Adrenal gland (tissue), 9 donors: ENCODE measurements at regions not wholly inside any gene's neighbourhood (a gene's known extent, or its start where the extent isn't known, plus 50 kb on each side); places are given as distances from the start of the nearest gene placed in this dataset.
A peak's percentile ranks its signal among the peaks of the same experiment; 100 is the strongest.

Source experiments
- DNase-seq, 7 donors: peaks; one replicate each; pipeline ENCODE4 v3.0.0-alpha.2; 2019 to 2020
- H3K27ac ChIP-seq, 5 donors: fragments of 200-600 bp; sonication (generic) in 4 of 5; 1 replicate in 3 of 5; 2 replicates in 2 of 5; pipeline versions ENCODE4 v1.5.1 to v1.8.0; 2016 to 2020; ENCODE audit warnings: mild to moderate bottlenecking in 1 of 5
- H3K27me3 ChIP-seq: fragments of 200-600 bp; 2 replicates; pipeline ENCODE4 v1.8.0; 2021
- H3K36me3 ChIP-seq, 2 donors: fragments of 200-600 bp; replicated peaks in 1 of 2; 1 replicate in 1 of 2; 2 replicates in 1 of 2; pipeline versions ENCODE4 v1.5.1 to v1.8.0; 2018 to 2022
- H3K4me1 ChIP-seq, 2 donors: fragments of 200-600 bp; replicated peaks in 1 of 2; 1 replicate in 1 of 2; 2 replicates in 1 of 2; pipeline versions ENCODE4 v1.5.1 to v1.8.0; 2018 to 2021
- H3K4me3 ChIP-seq, 4 donors: fragments of 200-600 bp; sonication (generic) in 3 of 4; one replicate each; pipeline ENCODE4 v1.5.1; 2016 to 2018
- H3K9me3 ChIP-seq, 3 donors: fragments of 200-600 bp; sonication (generic) in 1 of 3; replicated peaks in 1 of 3; 1 replicate in 2 of 3; 2 replicates in 1 of 3; pipeline versions ENCODE4 v1.5.1 to v1.8.0; 2016 to 2021
- POLR2A ChIP-seq, 2 donors: fragments of 450-650 bp; IDR thresholded peaks; one replicate each; pipeline ENCODE4 v1.6.1; 2017; ENCODE audit warnings: antibody characterized with exemption in 2 of 2, mild to moderate bottlenecking in 2 of 2, moderate library complexity in 1 of 2
- WGBS, 4 donors: extraction: QIAGEN DNeasy Blood & Tissue Kit in 2 of 4; methylation state at CpG; one replicate each; pipeline versions ENCODE4 v1.1.5 to v1.1.7; 2013 to 2017; 5-methylcytosine and 5-hydroxymethylcytosine counted together
- intact Hi-C, 2 donors: fragments of 100-400 bp; cut with DNase I; formaldehyde crosslinking; loops; one replicate each; pipeline versions ENCODE4 v1.14.1 to v1.15.0; 2022 to 2023
- TF ChIP-seq, protein P1 (sequence below), 6 experiments: fragments of 450-650 bp in 4 of 6; fragments of 200-600 bp in 2 of 6; sonication (generic) in 1 of 6; IDR thresholded peaks; 1 replicate in 5 of 6; 2 replicates in 1 of 6; pipeline versions ENCODE4 v1.5.1 to v1.8.0; 2016 to 2021; ENCODE audit warnings: antibody characterized with exemption in 6 of 6, mild to moderate bottlenecking in 2 of 6, moderate library complexity in 1 of 6
- donor health status: healthy with polysubstance abuse.
- donor health status: Bipolar disorder and iron deficiency.
- donor health status: DM: yes; HTN: yes; CAD: no.
- donor health status: DM: no; HTN: no; CAD: no.
- donor health status: DM: no; HTN: no; CAD: no.

DNA sequence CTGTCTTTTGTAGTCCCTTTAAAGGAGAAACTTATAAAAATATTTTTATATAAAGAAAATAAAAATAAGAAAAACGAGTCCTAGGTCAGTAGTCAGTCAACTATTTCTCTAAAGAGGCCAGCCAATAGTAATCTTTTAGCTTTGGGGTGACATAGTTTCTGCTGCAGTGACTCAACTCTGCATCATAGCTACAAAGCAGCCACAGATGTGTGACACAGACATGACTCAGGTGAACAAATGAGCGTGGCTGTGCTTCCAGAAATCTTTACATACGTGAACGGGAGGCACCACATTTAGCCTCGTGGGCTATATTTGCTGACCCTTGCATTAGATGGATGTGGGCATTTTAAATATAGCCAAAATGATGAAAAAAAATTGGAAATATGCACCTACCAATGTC lies 1862.5 kb upstream of the TENM3 start:
- DNase-seq, result peak in 3 of 7 donors; percentile 38 to 47 (median 43)
- H3K27me3 ChIP-seq, result no peaks in the 10 kb centered on the region
- intact Hi-C loops, result no loop called here
- no peaks in the 10 kb centered on the region for H3K9me3 ChIP-seq
- WGBS, 4 donors, result 39 to 58% (median 46%) methylated on average over 5 of the region's 5 CpGs
- no peak overlapping the region for H3K27ac ChIP-seq
- H3K4me3 ChIP-seq, result no peak overlapping the region
- no peaks in the 10 kb centered on the region for H3K36me3 ChIP-seq
- no peaks in the 10 kb centered on the region for H3K4me1 ChIP-seq
- TF ChIP-seq POLR2A (IDR thresholded peaks at IDR 0.05), result no peak
- TF ChIP-seq, protein P1, sequence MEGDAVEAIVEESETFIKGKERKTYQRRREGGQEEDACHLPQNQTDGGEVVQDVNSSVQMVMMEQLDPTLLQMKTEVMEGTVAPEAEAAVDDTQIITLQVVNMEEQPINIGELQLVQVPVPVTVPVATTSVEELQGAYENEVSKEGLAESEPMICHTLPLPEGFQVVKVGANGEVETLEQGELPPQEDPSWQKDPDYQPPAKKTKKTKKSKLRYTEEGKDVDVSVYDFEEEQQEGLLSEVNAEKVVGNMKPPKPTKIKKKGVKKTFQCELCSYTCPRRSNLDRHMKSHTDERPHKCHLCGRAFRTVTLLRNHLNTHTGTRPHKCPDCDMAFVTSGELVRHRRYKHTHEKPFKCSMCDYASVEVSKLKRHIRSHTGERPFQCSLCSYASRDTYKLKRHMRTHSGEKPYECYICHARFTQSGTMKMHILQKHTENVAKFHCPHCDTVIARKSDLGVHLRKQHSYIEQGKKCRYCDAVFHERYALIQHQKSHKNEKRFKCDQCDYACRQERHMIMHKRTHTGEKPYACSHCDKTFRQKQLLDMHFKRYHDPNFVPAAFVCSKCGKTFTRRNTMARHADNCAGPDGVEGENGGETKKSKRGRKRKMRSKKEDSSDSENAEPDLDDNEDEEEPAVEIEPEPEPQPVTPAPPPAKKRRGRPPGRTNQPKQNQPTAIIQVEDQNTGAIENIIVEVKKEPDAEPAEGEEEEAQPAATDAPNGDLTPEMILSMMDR (IDR thresholded peaks at IDR 0.05), result no peak

DNA sequence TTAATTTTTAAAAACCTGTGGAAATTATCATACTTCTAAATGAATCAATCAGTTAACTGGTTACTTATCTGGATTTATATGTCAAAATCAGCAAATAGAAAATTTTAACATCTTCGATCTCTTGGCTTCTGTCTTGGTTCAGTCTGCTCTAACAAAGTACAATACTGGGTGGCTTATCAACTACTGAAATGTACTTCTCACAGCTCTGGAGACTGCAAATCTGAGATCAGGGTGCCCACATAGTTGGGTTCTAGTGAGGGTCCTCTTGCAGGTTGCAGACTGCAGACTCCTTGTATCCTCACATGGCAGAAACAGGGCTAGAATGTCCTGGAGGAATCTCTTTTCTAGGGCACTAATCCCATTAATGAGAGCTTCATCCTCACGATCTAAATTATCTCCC lies 1851.6 kb upstream of the TENM3 start:
- 95 to 97% (median 95%) methylated on average over 2 of the region's 2 CpGs for WGBS, 4 donors
- H3K27ac ChIP-seq, result no peak overlapping the region

GRCh38 chr4:180394312-180394711 lies 1848.9 kb upstream of the TENM3 start:
- Histone ChIP-seq H3K27me3 (no peaks in the 10 kb centered on the region), H3K27ac (no peak overlapping the region), H3K4me3 (no peak overlapping the region), H3K9me3 (no peaks in the 10 kb centered on the region), H3K4me1 (no peaks in the 10 kb centered on the region), H3K36me3 (no peaks in the 10 kb centered on the region)
- TF ChIP-seq POLR2A (IDR thresholded peaks at IDR 0.05), result no peak
- TF ChIP-seq, protein P1 (IDR thresholded peaks at IDR 0.05), result no peak
- no peak for DNase-seq
- intact Hi-C loops, result no loop called here
- 72 to 77% (median 73%) methylated on average over 2 of the region's 2 CpGs for WGBS, 4 donors

More for the DNA sequence above, 1851.6 kb upstream of the TENM3 start:
- DNase-seq, result no peak
- intact Hi-C loops, result no loop called here
- Histone ChIP-seq H3K9me3 (no peaks in the 10 kb centered on the region), H3K27me3 (no peaks in the 10 kb centered on the region), H3K4me3 (no peak overlapping the region), H3K36me3 (no peaks in the 10 kb centered on the region), H3K4me1 (no peaks in the 10 kb centered on the region)
- no peak for TF ChIP-seq POLR2A (IDR thresholded peaks at IDR 0.05)

DNA sequence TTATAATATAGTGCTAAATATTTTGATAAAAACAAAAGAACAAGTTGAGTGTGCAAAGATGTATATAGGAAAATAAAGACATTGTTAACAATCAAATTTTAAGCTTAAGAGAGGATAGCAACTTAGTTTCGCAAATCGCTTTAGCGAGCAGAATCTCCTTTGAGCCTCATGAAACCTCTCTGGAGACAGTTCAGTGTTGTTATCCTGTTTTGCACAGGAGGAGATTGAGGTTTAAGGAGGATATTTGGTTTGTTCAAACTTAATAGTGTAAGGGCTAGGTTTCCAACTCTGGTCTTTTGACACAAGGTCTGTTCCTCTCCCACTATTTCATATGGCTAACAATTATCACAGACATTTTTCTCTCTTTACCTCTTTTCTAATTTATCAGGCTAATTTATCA lies 1848.5 kb upstream of the TENM3 start:
- Histone ChIP-seq H3K9me3 (no peaks in the 10 kb centered on the region), H3K27ac (no peak overlapping the region), H3K27me3 (no peaks in the 10 kb centered on the region), H3K4me1 (no peaks in the 10 kb centered on the region), H3K36me3 (no peaks in the 10 kb centered on the region), H3K4me3 (no peak overlapping the region)
- TF ChIP-seq POLR2A (IDR thresholded peaks at IDR 0.05), result no peak
- TF ChIP-seq, protein P1 (IDR thresholded peaks at IDR 0.05), result no peak
- intact Hi-C loops, result no loop called here
- DNase-seq, result no peak
- 75 to 82% (median 80%) methylated on average over 3 of the region's 3 CpGs for WGBS, 4 donors

GRCh38 chr4:180398564-180398963 lies 1844.6 kb upstream of the TENM3 start:
- WGBS, 4 donors, result 79 to 88% (median 82%) methylated on average over 4 of the region's 4 CpGs
- intact Hi-C loops, result no loop called here
- Histone ChIP-seq H3K4me3 (no peak overlapping the region), H3K36me3 (no peaks in the 10 kb centered on the region), H3K9me3 (no peaks in the 10 kb centered on the region), H3K4me1 (no peaks in the 10 kb centered on the region), H3K27me3 (no peaks in the 10 kb centered on the region), H3K27ac (no peak overlapping the region)
- TF ChIP-seq POLR2A (IDR thresholded peaks at IDR 0.05), result no peak
- no peak for DNase-seq
